ENCODE measurements at regions not wholly inside any gene's neighbourhood (a gene's known extent, or its start where the extent isn't known, plus 50 kb on each side); places are given as distances from the start of the nearest gene placed in this dataset.

DNA sequence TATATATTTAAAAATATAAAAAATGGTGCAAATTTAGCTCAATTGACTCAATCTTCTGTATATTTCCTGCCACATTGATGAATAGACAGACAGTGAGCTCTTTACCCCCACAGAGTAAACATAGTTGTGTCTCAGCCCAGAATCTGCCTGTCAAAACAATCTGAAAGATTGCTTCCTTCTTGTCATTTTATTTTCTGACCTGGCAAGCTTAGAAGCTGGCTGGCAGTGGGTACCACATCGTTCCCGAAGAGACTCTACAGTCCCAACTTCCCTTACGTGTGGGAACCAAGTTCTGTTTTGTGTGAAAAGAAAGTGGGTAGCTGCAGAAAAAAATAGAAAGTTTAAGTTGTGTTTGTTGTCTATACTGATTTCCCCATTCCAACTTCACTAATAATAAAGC, 629.3 kb upstream of the NEGR1 start:
- intact Hi-C loops (cut with micrococcal nuclease; ENCODE audit: unreplicated experiment), result no loop called here
- TF ChIP-seq, protein P1, sequence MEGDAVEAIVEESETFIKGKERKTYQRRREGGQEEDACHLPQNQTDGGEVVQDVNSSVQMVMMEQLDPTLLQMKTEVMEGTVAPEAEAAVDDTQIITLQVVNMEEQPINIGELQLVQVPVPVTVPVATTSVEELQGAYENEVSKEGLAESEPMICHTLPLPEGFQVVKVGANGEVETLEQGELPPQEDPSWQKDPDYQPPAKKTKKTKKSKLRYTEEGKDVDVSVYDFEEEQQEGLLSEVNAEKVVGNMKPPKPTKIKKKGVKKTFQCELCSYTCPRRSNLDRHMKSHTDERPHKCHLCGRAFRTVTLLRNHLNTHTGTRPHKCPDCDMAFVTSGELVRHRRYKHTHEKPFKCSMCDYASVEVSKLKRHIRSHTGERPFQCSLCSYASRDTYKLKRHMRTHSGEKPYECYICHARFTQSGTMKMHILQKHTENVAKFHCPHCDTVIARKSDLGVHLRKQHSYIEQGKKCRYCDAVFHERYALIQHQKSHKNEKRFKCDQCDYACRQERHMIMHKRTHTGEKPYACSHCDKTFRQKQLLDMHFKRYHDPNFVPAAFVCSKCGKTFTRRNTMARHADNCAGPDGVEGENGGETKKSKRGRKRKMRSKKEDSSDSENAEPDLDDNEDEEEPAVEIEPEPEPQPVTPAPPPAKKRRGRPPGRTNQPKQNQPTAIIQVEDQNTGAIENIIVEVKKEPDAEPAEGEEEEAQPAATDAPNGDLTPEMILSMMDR (IDR thresholded peaks at IDR 0.05; ENCODE audit: insufficient read depth in 1 of 2, low read depth in 1 of 2, low read length in 1 of 2, severe bottlenecking in 1 of 2, unreplicated experiment in 1 of 2), result no peak
- H3K27me3 Mint-ChIP-seq (ENCODE audit: insufficient read depth, unreplicated experiment), result no peaks in the 10 kb centered on the region
- no peak overlapping the region for H3K4me3 ChIP-seq (ENCODE audit: low read depth, low read length)
- H3K4me1 ChIP-seq, result no peaks in the 10 kb centered on the region
- no TSS peak for BruUV-seq (replicated peaks)
- no peak overlapping the region for H3K4me3 Mint-ChIP-seq (ENCODE audit: unreplicated experiment)
- ChIA-PET CTCF (no interaction called here), POLR2A (no interaction called here)
- DNase-seq, result no peak
- H3K9me3 ChIP-seq, result no peaks in the 10 kb centered on the region
- no peaks in the 10 kb centered on the region for H3K36me3 ChIP-seq (ENCODE audit: control insufficient read depth, insufficient read depth, low read length)
- H3K36me3 Mint-ChIP-seq (ENCODE audit: insufficient read depth, unreplicated experiment), result no peaks in the 10 kb centered on the region
- no peaks in the 10 kb centered on the region for H3K27me3 ChIP-seq (replicated peaks; ENCODE audit: control insufficient read depth, insufficient read depth, low read length)
- no peaks in the 10 kb centered on the region for H3K4me1 Mint-ChIP-seq (ENCODE audit: low read depth, unreplicated experiment)
- H3K9me3 Mint-ChIP-seq (ENCODE audit: unreplicated experiment), result no peaks in the 10 kb centered on the region
- H3K27ac Mint-ChIP-seq (ENCODE audit: unreplicated experiment), result no peak overlapping the region

DNA sequence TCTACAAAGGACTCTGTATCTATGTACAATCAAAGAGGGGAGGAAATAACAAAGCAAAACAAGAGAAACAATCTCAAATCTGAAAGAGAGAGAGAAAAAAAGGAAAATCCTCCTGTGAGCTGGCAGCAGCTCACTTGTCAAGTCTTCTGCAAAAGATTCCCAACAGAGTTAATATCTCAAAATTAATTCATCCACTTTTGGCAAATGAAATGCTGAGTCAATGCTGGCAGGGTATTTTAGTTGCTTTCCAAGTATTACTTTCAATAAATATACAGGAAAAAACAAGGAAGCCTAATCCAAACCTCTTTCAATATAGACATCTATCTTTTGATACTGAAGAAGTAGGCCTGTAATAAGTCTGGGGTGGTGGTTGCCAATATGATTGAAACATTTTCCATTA, 613.9 kb upstream of the NEGR1 start:
- POLR2A ChIA-PET, result no interaction called here
- Mint-ChIP-seq H3K4me1 (ENCODE audit: low read depth, unreplicated experiment) (no peaks in the 10 kb centered on the region), H3K36me3 (ENCODE audit: insufficient read depth, unreplicated experiment) (no peaks in the 10 kb centered on the region), H3K9me3 (ENCODE audit: unreplicated experiment) (no peaks in the 10 kb centered on the region), H3K27ac (ENCODE audit: unreplicated experiment) (no peak overlapping the region), H3K27me3 (ENCODE audit: insufficient read depth, unreplicated experiment) (no peaks in the 10 kb centered on the region), H3K4me3 (ENCODE audit: unreplicated experiment) (no peak overlapping the region)
- DNase-seq, result no peak
- CTCF ChIA-PET, result no interaction called here
- TF ChIP-seq, protein P1 (IDR thresholded peaks at IDR 0.05; ENCODE audit: insufficient read depth in 1 of 2, low read depth in 1 of 2, low read length in 1 of 2, severe bottlenecking in 1 of 2, unreplicated experiment in 1 of 2), result no peak
- H3K4me3 ChIP-seq (ENCODE audit: low read depth, low read length), result no peak overlapping the region
- intact Hi-C loops (cut with micrococcal nuclease; ENCODE audit: unreplicated experiment), result no loop called here
- BruUV-seq (replicated peaks), result no TSS peak
- no peaks in the 10 kb centered on the region for H3K4me1 ChIP-seq
- no peaks in the 10 kb centered on the region for H3K9me3 ChIP-seq
- H3K27me3 ChIP-seq (replicated peaks; ENCODE audit: control insufficient read depth, insufficient read depth, low read length), result no peaks in the 10 kb centered on the region
- H3K36me3 ChIP-seq (ENCODE audit: control insufficient read depth, insufficient read depth, low read length), result no peaks in the 10 kb centered on the region

DNA sequence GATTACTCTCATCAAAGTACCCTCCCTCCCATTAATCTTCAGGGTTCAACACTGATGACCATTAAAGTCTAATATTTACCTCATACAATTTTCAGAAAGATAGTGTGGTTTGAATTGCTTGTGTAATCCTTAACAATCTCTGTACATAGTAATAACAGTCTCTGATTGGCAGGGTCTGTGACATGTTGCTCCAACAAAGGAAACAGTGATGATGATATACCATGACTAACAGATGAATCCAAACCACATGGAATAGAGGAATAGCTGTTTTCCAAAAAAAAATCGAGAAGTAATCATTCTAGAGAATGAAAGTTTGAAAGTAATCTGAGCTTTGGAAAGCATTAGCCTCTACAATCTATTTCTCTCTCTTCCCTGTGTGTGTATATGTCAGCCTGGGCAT, 610.1 kb upstream of the NEGR1 start:
- Mint-ChIP-seq H3K27ac (ENCODE audit: unreplicated experiment) (no peak overlapping the region), H3K4me3 (ENCODE audit: unreplicated experiment) (no peak overlapping the region), H3K4me1 (ENCODE audit: low read depth, unreplicated experiment) (no peaks in the 10 kb centered on the region), H3K27me3 (ENCODE audit: insufficient read depth, unreplicated experiment) (no peaks in the 10 kb centered on the region), H3K36me3 (ENCODE audit: insufficient read depth, unreplicated experiment) (no peaks in the 10 kb centered on the region), H3K9me3 (ENCODE audit: unreplicated experiment) (no peaks in the 10 kb centered on the region)
- no peaks in the 10 kb centered on the region for H3K36me3 ChIP-seq (ENCODE audit: control insufficient read depth, insufficient read depth, low read length)
- intact Hi-C loops (cut with micrococcal nuclease; ENCODE audit: unreplicated experiment), result no loop called here
- TF ChIP-seq, protein P1 (IDR thresholded peaks at IDR 0.05; ENCODE audit: insufficient read depth in 1 of 2, low read depth in 1 of 2, low read length in 1 of 2, severe bottlenecking in 1 of 2, unreplicated experiment in 1 of 2), result no peak
- no peak for DNase-seq
- no peaks in the 10 kb centered on the region for H3K9me3 ChIP-seq
- no peaks in the 10 kb centered on the region for H3K4me1 ChIP-seq
- no peak overlapping the region for H3K4me3 ChIP-seq (ENCODE audit: low read depth, low read length)
- no peaks in the 10 kb centered on the region for H3K27me3 ChIP-seq (replicated peaks; ENCODE audit: control insufficient read depth, insufficient read depth, low read length)
- no TSS peak for BruUV-seq (replicated peaks)
- ChIA-PET CTCF (interaction anchor here (0.6 kb wide), 1 partner anchor 149 kb away, joined by 3 read pairs; no protein-coding TSS in a partner anchor), POLR2A (no interaction called here)
